Subcutaneous abdominal adipose tissue (tissue), 5 donors: ENCODE measurements at regions not wholly inside any gene's neighbourhood (a gene's known extent, or its start where the extent isn't known, plus 50 kb on each side); places are given as distances from the start of the nearest gene placed in this dataset.

Experiments
- H3K27ac ChIP-seq: one replicate; pipeline ENCODE4 v1.7.0; 2013; ENCODE audit warnings: low read depth, mild to moderate bottlenecking, inconsistent platforms, low read length, moderate library complexity
- H3K27me3 ChIP-seq, 5 donors: one replicate each; pipeline ENCODE4 v1.7.0; 2013; ENCODE audit warnings: low read length in 5 of 5, inconsistent platforms in 1 of 5; ENCODE audit not compliant: control insufficient read depth in 5 of 5, insufficient read depth in 4 of 5
- H3K36me3 ChIP-seq, 5 donors: one replicate each; pipeline ENCODE4 v1.7.0; 2013; ENCODE audit warnings: low read length in 5 of 5; ENCODE audit not compliant: control insufficient read depth in 5 of 5, insufficient read depth in 5 of 5
- H3K4me1 ChIP-seq, 5 donors: one replicate each; pipeline ENCODE4 v1.7.0; 2013; ENCODE audit warnings: low read length in 5 of 5, mild to moderate bottlenecking in 3 of 5, moderate library complexity in 1 of 5; ENCODE audit not compliant: control insufficient read depth in 5 of 5, insufficient read depth in 5 of 5
- H3K4me3 ChIP-seq, 5 donors: one replicate each; pipeline ENCODE4 v1.7.0; 2013; ENCODE audit warnings: low read length in 5 of 5, low read depth in 1 of 5
- H3K9ac ChIP-seq, 5 donors: one replicate each; pipeline ENCODE4 v1.7.0; 2013; ENCODE audit warnings: low read length in 5 of 5, mild to moderate bottlenecking in 4 of 5, moderate library complexity in 3 of 5
- H3K9me3 ChIP-seq, 5 donors: one replicate each; pipeline ENCODE4 v1.7.0; 2013; ENCODE audit warnings: low read length in 5 of 5; ENCODE audit not compliant: control insufficient read depth in 5 of 5
- donor health status: healthy.
- donor health status: healthy.
- donor health status: healthy.
- donor health status: healthy.
- donor health status: healthy.

DNA sequence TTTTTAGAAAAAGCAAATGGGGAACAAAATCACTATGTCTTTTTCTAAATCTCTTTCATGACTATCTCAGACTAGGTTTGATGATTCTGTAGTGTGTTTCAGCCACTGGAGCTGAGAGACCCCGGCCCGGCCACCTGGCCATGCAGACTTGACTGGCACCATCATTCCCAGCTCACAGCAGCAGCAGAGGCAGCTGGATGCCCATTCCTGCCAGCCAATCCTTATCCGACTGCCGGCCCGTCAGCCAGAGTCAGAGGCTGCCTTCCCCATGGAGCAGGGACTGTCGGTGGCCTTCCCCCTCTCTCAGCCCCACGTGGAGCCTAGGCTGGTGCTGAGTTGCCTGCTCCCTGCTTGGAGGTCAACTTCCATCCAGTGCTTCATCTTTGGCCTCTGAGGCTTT is 56.0 kb upstream of the WSB1 start:
- Histone ChIP-seq H3K36me3 (no peaks in the 10 kb centered on the region), H3K4me1 (peaks cover 0 to 44% (median 20%) of the 10 kb centered on the region in 5 donors), H3K9me3 (no peaks in the 10 kb centered on the region), H3K9ac (no peak overlapping the region), H3K4me3 (no peak overlapping the region), H3K27me3 (no peaks in the 10 kb centered on the region), H3K27ac (no peak overlapping the region)

DNA sequence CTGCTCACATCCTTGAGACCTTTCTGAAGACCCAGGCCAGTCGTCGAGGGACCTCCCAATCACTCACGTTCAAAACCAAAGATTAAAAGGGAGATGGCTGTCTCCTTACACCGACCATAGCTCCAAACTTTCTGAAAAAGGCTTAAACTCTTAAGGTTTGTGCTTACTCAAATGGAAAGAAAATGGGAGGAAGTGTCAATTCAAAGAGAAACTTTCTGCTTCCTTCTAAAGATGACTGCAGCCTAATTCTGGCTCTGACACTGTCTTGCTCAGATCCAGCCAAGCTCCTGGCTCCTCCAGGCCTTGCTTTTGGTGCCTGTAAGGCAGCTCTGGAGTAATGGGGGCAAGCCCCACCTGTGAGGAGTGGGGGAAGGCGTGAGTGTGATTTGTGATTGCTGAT is 54.9 kb upstream of the WSB1 start:
- Histone ChIP-seq H3K27me3 (no peaks in the 10 kb centered on the region), H3K4me3 (no peak overlapping the region), H3K4me1 (peaks cover 0 to 50% (median 23%) of the 10 kb centered on the region in 5 donors), H3K36me3 (no peaks in the 10 kb centered on the region), H3K9ac (no peak overlapping the region), H3K27ac (no peak overlapping the region), H3K9me3 (no peaks in the 10 kb centered on the region)

DNA sequence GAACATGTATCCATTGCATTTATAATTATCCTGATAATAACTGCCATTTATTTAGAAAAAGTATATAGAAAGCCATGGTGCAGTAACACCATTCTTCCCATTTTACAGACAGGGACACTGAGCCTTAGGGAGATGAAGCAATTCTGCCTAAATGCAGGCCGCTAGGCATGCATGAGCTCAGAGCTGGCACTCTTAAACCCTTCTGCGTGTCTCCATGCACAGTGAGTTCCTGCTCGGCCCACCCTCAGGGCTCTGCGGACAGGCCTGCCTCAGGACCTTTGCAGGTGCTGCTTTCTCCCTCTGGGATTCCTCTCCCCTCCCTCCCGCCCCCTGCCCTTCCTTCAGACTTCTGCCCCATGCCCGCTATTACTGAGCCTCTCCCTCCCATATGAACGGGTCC is 54.3 kb upstream of the WSB1 start:
- no peaks in the 10 kb centered on the region for H3K36me3 ChIP-seq
- H3K4me1 ChIP-seq, result peaks cover 2 to 55% (median 29%) of the 10 kb centered on the region in 5 donors
- no peaks in the 10 kb centered on the region for H3K9me3 ChIP-seq
- H3K27me3 ChIP-seq, result no peaks in the 10 kb centered on the region
- H3K4me3 ChIP-seq, result no peak overlapping the region
- H3K9ac ChIP-seq, result no peak overlapping the region
- no peak overlapping the region for H3K27ac ChIP-seq

DNA sequence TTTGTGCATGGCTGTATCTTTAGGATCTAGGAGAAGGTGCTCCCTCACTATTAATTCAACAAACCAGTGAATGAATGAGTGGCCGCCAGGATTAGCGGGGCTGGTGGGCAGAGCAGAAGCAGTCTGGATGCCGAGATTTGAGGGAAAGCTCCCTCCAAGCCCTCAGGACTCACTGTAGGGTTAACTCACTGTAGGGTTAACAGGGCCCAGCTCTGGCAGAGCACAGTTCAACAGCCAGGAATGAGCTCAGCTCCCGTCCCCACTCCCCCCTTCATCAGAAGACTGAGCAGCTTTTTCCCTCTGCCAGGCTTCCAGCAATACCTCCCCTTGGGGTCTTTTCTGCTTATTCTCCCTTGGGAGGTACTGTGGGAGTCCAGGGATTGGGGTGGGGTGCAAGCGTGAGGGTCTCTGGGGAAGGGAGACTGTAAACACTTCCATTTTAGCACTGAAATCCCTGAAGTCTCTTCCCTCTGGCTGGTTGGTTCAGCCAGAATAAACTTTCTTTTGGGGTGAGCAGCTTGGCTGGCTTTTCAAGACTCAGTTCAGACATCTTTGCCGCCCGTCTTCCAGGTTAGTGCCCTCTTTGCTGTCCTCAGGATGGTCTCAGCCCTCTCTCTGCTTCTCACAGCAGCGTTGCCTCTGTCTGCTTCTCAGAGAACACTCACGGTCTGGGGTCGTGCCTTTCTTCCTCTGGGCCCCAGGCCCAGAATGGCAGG is 53.7 kb upstream of the WSB1 start:
- H3K36me3 ChIP-seq, result no peaks in the 10 kb centered on the region
- H3K9me3 ChIP-seq, result no peaks in the 10 kb centered on the region
- no peaks in the 10 kb centered on the region for H3K27me3 ChIP-seq
- peaks cover 6 to 62% (median 35%) of the 10 kb centered on the region in 5 donors for H3K4me1 ChIP-seq
- no peak overlapping the region for H3K27ac ChIP-seq
- H3K4me3 ChIP-seq, result no peak overlapping the region
- H3K9ac ChIP-seq, result peak overlapping the region in 1 of 5 donors; percentile 39

DNA sequence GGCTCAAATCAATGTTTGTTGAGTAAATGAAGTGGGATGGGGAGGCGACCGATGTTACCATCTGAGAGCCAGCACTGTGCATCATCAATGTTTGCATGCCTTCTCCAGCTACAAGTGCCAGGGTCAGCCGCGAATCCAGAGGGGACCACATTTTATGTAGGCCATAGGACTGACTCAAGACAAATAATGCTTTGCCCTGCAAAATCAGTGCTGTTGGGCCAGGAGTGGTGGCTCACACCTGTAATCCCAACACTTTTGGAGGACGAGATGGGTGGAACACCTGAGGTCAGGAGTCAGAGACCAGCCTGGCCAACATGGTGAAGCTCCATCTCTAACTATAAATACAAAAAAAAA is 53.1 kb upstream of the WSB1 start:
- Histone ChIP-seq H3K4me1 (peaks cover 8 to 67% (median 41%) of the 10 kb centered on the region in 5 donors), H3K36me3 (no peaks in the 10 kb centered on the region), H3K27ac (no peak overlapping the region), H3K9ac (no peak overlapping the region), H3K9me3 (no peaks in the 10 kb centered on the region), H3K27me3 (no peaks in the 10 kb centered on the region), H3K4me3 (no peak overlapping the region)

DNA sequence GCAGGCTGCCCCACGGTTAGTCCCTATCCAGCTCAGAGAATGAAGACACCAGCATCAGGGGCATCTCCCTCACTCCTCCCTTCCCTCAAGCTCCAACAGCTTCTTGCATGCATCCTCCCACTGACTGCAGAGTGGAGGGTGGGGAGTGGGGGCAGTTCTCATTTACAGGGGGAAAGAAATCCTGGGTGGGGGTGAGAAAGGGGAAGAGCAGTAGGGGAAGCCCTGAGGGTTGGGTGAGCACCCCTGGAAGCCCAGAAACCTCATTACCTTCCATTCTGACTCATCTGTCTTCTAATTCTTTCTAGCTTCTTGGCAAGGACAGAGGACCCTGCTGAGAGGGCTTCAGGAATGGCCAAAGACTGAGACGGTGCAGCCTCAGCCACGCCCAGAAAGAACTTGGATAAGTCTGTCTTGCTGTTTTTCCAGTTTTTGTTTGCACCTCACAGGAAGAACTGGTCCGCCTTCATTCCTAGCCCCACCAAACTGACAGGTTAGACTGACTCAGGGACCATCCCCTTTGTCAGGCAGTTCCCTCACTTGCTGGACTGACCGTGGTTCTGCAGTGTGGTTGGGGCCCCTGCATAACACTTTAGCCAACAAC is 52.5 kb upstream of the WSB1 start:
- Histone ChIP-seq H3K9ac (no peak overlapping the region), H3K9me3 (no peaks in the 10 kb centered on the region), H3K27me3 (no peaks in the 10 kb centered on the region), H3K27ac (no peak overlapping the region), H3K36me3 (no peaks in the 10 kb centered on the region), H3K4me3 (no peak overlapping the region), H3K4me1 (peaks cover 8 to 74% (median 47%) of the 10 kb centered on the region in 5 donors)

DNA sequence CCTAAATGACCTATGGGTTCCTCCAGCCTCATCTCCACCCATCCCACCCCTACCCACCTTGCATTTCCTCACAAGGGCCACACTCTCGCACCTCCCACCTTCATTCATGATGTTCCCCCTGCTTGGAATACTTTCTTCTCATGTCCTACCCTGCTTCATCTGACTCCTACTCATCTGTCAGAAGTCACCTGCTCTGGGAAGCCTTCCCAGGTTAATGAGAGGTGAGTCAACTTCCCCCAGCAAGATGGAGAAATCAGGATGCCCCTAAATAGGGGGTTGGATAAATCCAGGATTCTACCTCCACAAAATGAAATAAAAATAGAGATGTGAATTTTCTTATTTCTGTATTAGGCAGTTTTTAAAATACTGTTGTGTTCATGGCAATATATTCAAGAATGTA is 51.0 kb upstream of the WSB1 start:
- Histone ChIP-seq H3K9me3 (no peaks in the 10 kb centered on the region), H3K9ac (no peak overlapping the region), H3K27me3 (no peaks in the 10 kb centered on the region), H3K4me3 (no peak overlapping the region), H3K36me3 (no peaks in the 10 kb centered on the region), H3K4me1 (peaks cover 14 to 88% (median 54%) of the 10 kb centered on the region in 5 donors), H3K27ac (no peak overlapping the region)

DNA sequence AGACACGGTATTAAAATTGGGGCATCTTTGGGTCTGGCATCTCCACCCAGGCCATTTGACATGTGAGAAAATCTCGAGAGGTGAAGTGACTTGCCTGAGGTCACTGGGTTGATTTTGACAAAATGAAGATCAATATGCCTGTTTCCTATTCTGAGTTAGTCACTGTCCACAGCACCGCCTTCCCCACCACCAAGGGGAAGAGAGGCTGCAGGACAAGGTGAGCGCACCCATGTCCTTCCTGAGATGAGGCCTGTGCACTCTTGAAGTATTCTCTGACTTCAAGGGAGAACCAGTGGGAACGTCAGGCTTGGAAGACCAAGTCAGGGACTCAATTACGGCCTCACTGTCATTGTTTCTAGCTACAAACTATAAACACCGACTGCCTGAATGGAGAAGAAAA is 49.9 kb upstream of the WSB1 start:
- H3K9me3 ChIP-seq, result no peaks in the 10 kb centered on the region
- no peak overlapping the region for H3K4me3 ChIP-seq
- peak overlapping the region in 3 of 5 donors; percentile 50 to 59 (median 54) for H3K9ac ChIP-seq
- H3K27ac ChIP-seq, result peak overlapping the region; percentile 94
- H3K27me3 ChIP-seq, result no peaks in the 10 kb centered on the region
- peaks cover 14 to 80% (median 53%) of the 10 kb centered on the region in 5 donors for H3K4me1 ChIP-seq
- no peaks in the 10 kb centered on the region for H3K36me3 ChIP-seq
